GM21515 (cell line): ENCODE measurements at regions not wholly inside any gene's neighbourhood (a gene's known extent, or its start where the extent isn't known, plus 50 kb on each side); places are given as distances from the start of the nearest gene placed in this dataset.
A peak's percentile ranks its signal among the peaks of the same experiment; 100 is the strongest.
"Not testable (repeated sequence)": the region's sequence is repeated elsewhere in the genome, so short reads cannot be mapped to it uniquely, and the experiment has no call there.

Experiments used
- ATAC-seq: cut with Tn5 transposase; IDR thresholded peaks from one replicate; pipeline ENCODE4 v1.9.1; 2021; ENCODE audit not compliant: unreplicated experiment

- ATAC-seq: no peak
Measured at GRCh38 chr11:81990659-81991443, 742.8 kb downstream of the FAM181B start.

DNA sequence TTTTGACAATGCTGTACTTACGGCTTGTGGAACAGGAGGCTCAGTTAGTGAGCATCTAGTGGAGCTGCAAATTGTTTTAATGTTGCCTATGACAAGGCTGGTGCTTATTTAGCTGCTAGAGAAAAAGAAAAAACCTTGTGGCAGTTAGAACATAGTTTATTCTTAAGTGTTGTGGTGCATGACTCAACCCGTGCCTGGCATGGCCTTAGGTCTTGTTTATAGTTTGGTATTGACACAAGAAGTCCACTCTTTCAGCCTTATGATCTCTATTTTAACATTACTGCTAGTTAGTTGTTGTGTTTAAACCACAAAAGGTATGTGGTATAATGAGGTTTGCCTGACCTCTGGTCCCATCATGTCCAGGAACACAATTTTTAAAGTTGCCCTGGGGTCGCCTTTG lies 744.6 kb downstream of the FAM181B start:
- no peak for ATAC-seq

- peak; percentile 74 for ATAC-seq
Measured at GRCh38 chr11:81987829-81988472, 745.7 kb downstream of the FAM181B start.

DNA sequence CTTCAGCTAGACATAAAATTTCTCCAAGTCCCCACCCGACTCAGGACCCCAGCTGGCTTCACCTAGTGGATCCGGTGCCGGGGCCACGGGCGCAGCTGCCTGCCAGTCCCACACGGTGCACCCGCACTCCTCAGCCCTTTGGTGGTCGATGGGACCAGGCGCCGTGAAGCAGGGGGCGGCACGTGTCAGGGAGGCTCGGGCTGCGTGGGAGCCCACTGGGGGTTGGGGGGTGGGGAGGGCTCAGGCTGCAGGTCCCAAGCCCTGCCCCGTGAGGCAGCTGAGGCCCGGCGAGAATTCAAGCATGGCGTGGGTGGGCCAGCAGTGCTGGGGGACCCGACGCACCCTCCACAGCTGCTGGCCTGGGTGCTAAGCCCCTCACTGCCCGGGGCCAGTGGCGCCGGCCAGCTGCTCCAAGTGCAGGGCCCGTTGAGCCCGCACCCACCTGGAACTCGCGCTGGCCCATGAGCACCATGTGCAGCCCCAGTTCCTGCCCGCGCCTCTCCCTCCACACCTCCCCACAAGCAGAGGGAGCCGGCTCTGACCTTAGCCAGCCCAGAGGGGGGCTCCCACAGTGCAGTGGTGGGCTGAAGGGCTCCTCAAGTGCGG lies 747.0 kb downstream of the FAM181B start:
- no peak for ATAC-seq

DNA sequence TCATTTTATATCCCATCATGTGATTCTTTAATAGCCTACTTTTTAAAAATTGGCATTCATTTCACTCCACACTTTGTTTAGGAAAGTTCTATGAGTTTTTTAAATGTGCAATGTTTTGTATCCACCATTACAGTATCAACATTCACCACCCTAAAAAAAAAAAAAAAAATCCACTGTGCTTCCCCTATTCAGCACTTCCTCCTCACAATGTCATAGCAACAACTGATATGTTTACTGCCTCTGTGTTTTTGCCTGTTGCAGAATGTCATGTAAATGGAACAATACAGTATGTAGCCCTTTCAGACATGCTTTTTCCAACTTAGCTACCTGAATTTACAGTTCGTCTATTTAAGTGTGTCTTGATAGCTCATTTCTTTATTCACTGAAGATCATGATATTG lies 754.2 kb downstream of the FAM181B start:
- ATAC-seq: no peak

DNA sequence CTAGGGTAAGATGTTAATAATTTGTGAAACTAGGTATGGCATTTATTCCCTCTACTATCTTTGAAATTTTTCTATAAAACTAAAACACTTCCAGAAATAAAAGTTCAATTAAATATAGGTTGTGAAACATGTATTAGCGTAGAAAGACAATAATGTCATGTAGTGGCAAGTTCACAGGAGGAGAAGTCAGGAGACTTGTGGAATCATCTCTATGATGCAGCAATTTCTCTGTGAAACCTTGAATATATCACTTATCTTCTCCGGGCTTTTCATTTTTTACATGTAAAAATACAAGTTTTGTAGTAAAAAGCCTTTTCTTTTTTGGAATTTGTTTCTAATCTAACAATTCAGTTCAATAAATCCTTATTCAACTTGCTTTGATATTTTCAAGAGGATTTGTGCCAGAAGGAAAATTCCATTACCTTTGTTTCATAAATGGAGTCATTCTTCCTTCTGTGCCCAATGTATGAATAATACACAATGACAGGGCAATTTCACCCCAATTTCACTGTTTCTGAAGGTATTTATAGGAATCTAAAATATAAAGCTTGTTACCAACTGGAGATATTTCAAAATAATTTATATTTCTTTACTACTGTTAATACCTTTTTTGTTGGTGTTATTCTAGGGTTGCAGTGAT lies 758.3 kb downstream of the FAM181B start:
- no peak for ATAC-seq

- ATAC-seq: no peak
Measured at GRCh38 chr11:81970886-81971285, 762.8 kb downstream of the FAM181B start.

- no peak for ATAC-seq
Measured at GRCh38 chr11:81967242-81967641, 766.4 kb downstream of the FAM181B start.

DNA sequence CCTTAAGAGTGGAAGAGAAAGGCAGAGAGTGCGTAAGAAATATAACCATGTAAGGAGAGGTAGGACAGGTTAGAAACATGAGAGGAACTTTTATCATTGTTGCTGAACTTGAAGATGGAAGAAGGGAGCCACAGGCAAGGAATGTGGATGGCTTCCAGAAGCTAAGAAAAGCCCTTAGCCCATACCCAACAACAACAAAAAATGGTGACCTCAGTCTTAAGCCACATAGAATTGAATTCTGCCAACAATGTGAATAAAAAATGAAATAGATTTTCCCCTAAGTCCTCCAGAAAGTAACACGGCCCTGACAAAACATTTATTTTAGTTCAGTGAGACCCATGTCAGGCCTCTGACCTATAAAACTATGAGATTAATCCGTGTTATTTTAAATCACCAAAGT lies 767.3 kb downstream of the FAM181B start:
- no peak for ATAC-seq

DNA sequence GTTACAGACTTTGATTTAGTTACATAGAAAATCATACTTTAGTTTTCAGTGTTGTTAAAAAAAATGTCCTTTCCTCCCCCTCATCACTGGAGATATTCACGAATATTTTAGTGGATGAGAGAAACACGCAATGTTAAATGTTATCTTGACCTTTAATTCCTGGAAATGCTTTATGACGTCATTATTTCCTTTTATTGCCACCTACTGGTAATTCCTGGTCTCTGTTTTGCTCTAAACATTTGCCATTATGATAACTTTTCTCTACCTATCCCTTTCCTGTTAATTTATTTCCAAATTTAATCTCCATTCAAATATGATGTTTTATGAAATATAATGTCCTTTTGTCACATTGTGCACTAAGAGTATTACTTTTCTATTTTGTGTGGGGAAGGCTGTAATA lies 770.6 kb downstream of the FAM181B start:
- no peak for ATAC-seq

GRCh38 chr11:81960443-81960842 lies 773.2 kb downstream of the FAM181B start:
- no peak for ATAC-seq

DNA sequence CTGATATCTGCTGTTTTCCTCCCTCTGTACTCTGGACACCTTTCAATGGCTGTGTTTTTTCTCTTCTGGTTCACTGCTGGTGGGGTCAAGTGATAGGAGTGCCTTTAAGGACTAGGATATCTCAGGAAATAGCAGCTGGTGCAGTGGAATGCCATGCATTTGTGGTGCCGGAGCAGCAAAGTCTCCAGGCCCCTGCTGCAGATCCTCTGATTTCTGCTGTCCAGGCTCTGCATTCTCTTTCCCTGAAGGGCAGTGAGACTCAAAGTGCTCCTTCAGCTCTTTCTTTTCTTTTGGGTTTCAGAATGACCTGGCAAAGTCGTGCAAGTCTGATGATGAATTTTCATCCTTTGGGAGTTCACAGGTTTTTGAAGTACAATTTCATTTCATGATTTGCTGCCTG lies 774.3 kb downstream of the FAM181B start:
- no peak for ATAC-seq

GRCh38 chr11:81954301-81954700 lies 779.4 kb downstream of the FAM181B start:
- ATAC-seq: not testable (repeated sequence)

DNA sequence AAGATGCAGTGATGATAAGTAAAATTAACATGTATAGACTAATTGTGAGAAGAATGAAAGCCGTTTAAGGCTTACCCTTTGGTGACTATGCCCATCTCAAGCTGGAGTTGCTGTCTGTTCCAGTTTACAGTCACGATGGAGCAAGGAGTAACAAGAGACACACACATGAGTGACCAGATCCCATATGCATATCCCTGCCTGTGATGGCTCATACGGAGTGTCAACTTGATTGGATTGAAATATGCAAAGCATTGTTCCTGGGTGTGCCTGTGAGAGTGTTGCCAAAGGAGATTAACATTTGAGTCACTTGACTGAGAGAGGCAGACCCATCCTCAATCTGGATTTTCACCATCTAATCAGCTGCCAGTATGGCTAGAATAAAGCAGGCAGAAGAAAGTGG lies 786.8 kb downstream of the FAM181B start:
- no peak for ATAC-seq

DNA sequence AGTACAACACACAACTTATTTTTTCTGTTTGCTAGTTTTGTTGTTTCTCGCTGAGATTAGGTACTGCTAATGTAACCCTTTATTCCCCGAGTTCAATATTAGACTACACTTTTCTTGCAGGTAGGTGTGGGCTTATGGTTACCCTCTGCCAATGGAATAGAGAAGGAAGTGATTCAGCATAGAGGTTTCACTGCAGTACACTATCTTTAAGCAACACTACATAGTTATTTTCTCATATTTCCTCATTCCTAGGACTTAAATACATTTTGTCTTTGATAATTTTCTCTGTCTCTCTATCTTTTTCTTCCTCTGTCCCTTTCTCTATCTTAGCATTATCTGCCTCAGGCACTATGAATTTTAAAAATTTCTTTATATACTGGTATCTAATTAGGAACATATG lies 791.0 kb downstream of the FAM181B start:
- ATAC-seq: no peak

GRCh38 chr11:81941998-81942397 lies 791.7 kb downstream of the FAM181B start:
- ATAC-seq: no peak

- no peak for ATAC-seq
Measured at GRCh38 chr11:81932303-81932702, 801.4 kb downstream of the FAM181B start.

- ATAC-seq: no peak
Measured at GRCh38 chr11:81920205-81920604, 813.5 kb downstream of the FAM181B start.

DNA sequence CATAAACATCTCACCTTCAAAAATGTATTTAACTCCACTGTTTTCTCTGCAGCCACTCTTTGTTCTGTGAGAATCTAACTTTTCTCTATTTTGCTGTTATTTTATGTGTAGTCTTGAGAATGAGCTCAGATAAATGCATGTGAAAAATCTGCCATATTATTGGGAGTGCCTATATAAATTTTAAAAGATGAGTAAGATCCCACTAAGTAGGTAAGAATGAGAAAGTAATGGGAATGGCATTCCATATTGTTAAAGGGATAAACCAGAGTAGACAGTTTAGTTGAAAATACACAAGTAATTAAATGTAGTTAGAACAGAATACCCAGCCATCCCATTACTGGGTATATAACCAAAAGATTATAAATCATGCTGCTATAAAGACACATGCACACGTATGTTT lies 817.2 kb downstream of the FAM181B start:
- no peak for ATAC-seq

GRCh38 chr11:81915045-81915444 lies 818.6 kb downstream of the FAM181B start:
- no peak for ATAC-seq

GRCh38 chr11:81913793-81914192 lies 819.9 kb downstream of the FAM181B start:
- ATAC-seq: no peak

GRCh38 chr11:81907996-81908395 lies 825.7 kb downstream of the FAM181B start:
- ATAC-seq: no peak
